ENCODE measurements at regions not wholly inside any gene's neighbourhood (a gene's known extent, or its start where the extent isn't known, plus 50 kb on each side); places are given as distances from the start of the nearest gene placed in this dataset.

DNA sequence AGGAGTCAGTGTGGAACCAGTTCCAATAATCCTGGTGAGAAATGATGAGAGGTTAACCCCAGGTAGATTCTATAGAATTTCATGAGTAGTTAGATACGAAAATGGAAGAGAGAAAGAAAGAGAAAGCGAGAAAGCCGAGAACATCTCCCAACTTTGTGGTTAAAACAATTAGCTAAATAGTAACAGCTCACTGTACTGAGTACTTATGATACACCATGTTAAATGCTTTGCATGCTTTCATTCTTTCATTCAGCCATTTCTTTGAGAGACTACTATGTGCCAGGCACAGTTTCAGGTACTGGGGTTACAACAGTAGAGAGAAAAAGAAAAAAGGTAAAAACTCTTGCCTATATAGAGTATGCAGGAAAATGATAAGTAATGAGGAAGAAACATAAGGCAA lies 109.7 kb upstream of the SYT6 start:
- H3K27ac ChIP-seq (replicated peaks in 1 of 4) = no peak overlapping the region
- WGBS = 85% methylated on average over 3 of the region's 3 CpGs
- peaks cover 0 to 24% (median 0%) of the 10 kb centered on the region in 4 donors for H3K27me3 ChIP-seq
- TF ChIP-seq, protein P1, sequence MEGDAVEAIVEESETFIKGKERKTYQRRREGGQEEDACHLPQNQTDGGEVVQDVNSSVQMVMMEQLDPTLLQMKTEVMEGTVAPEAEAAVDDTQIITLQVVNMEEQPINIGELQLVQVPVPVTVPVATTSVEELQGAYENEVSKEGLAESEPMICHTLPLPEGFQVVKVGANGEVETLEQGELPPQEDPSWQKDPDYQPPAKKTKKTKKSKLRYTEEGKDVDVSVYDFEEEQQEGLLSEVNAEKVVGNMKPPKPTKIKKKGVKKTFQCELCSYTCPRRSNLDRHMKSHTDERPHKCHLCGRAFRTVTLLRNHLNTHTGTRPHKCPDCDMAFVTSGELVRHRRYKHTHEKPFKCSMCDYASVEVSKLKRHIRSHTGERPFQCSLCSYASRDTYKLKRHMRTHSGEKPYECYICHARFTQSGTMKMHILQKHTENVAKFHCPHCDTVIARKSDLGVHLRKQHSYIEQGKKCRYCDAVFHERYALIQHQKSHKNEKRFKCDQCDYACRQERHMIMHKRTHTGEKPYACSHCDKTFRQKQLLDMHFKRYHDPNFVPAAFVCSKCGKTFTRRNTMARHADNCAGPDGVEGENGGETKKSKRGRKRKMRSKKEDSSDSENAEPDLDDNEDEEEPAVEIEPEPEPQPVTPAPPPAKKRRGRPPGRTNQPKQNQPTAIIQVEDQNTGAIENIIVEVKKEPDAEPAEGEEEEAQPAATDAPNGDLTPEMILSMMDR (IDR thresholded peaks at IDR 0.05) = no peak
- no peak for DNase-seq (ENCODE audit: extremely low spot score)
- H3K4me1 ChIP-seq = peaks cover 0 to 3% (median 0%) of the 10 kb centered on the region in 4 donors
- intact Hi-C loops (cut with DNase I) = no loop called here
- no peaks in the 10 kb centered on the region for H3K9me3 ChIP-seq
- no peak overlapping the region for H3K4me3 ChIP-seq
- no peaks in the 10 kb centered on the region for H3K36me3 ChIP-seq

DNA sequence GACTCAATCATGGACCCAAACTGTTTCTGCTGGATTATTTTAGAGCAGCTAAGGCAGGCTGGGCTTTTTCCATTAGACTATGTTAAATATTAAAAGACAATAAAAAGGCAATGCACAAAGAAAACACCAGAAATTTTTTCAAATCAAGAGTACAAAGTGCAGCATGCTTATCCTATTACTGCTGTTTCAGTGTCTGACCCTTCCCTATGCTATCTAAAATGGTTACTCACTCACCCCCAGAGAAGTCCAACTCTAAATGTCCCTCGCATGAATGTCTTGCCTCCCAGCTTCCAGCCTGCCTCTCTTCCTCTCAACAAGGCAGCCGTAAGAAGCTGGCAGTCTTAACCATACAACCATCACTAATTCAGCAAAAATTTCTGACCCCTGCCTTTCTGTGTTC lies 108.7 kb upstream of the SYT6 start:
- WGBS = 62% methylated on average over 2 of the region's 2 CpGs
- no peaks in the 10 kb centered on the region for H3K9me3 ChIP-seq

DNA sequence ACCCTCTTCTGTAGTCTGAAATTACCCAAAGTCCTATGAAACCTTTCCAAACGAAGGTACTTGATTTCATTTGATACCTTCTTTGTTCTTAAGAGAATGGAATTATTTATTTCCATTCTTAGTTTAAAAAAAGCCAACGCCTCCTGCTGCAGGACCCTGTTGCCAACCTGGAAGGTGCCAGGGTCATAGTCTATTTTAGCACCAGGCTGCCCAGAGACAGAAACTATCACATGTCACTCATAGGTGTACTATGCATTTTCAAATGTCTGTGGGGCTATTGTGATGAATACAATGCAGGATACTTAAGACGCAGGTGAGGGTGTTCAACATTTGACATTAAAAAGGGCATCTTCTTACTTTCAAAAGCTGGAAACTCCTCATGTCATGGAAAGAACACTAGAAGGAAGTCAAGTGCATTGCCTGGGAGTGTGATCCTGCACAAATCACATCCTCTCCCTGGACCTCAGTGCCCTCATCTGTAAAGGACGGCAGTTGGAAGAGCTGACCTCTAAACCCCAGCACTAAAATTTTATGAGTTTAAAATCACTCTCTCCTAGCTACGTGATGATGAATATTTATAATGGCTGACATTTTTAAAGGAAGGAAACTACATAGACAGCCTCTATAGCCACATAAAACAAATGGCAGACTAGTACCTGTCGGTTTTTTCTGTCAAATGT lies 107.3 kb upstream of the SYT6 start:
- TF ChIP-seq, protein P1 (IDR thresholded peaks at IDR 0.05) = no peak
- TF ChIP-seq EP300 (IDR thresholded peaks at IDR 0.05) (no peak), POLR2A (IDR thresholded peaks at IDR 0.05; ENCODE audit: low read depth) (no peak), POLR2AphosphoS5 (IDR thresholded peaks at IDR 0.05) (no peak)
- H3K4me3 ChIP-seq = no peak overlapping the region
- intact Hi-C loops (cut with DNase I) = no loop called here
- no peak overlapping the region for H3K27ac ChIP-seq (replicated peaks in 1 of 4)
- peaks cover 0 to 24% (median 0%) of the 10 kb centered on the region in 4 donors for H3K27me3 ChIP-seq
- peak; percentile 2 for DNase-seq (ENCODE audit: extremely low spot score)
- peaks cover 0 to 3% (median 0%) of the 10 kb centered on the region in 4 donors for H3K4me1 ChIP-seq
- WGBS = 73% methylated on average over 6 of the region's 6 CpGs
- H3K9me3 ChIP-seq = no peaks in the 10 kb centered on the region
- H3K36me3 ChIP-seq = no peaks in the 10 kb centered on the region

More for the DNA sequence above, 108.7 kb upstream of the SYT6 start:
- peaks cover 0 to 3% (median 0%) of the 10 kb centered on the region in 4 donors for H3K4me1 ChIP-seq
- H3K27ac ChIP-seq (replicated peaks in 1 of 4) = no peak overlapping the region
- intact Hi-C loops (cut with DNase I) = no loop called here
- TF ChIP-seq POLR2AphosphoS5 (IDR thresholded peaks at IDR 0.05) = no peak
- TF ChIP-seq, protein P1 (IDR thresholded peaks at IDR 0.05) = no peak
- TF ChIP-seq POLR2A (IDR thresholded peaks at IDR 0.05; ENCODE audit: low read depth) = no peak
- TF ChIP-seq EP300 (IDR thresholded peaks at IDR 0.05) = no peak
- DNase-seq (ENCODE audit: extremely low spot score) = peak; percentile 62
- peaks cover 0 to 24% (median 0%) of the 10 kb centered on the region in 4 donors for H3K27me3 ChIP-seq
- H3K4me3 ChIP-seq = no peak overlapping the region
- H3K36me3 ChIP-seq = no peaks in the 10 kb centered on the region

DNA sequence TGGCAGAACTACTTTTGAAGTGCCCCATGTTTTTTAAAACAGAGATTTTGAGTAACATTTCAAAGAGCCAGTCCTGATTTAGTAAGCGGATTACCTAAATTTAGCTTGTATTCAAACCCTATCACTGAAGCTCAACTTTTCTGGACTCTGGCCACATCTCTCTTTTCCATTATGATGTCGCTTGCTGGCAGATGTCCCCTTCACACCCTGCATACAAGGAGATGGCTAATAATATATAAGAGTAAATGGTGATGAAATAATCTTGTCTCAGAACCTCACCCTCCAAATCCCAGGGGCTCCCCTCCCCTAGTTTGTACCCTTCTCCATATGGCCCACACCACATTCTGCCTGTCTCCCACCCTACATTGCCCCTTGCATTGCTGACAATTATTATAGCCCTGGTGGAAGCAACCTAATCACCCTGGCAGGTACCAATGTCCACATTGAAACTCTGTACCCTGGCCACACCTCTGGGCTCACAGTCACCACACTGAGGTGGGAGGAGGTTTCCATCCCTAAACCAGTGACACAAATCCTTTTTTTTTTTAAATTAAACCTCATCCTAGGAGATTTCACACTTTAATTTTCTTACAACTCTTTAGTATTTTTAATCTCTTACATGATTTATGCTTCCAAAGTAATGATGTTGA lies 106.0 kb upstream of the SYT6 start:
- Histone ChIP-seq H3K27ac (replicated peaks in 1 of 4) (no peak overlapping the region), H3K27me3 (peaks cover 0 to 24% (median 0%) of the 10 kb centered on the region in 4 donors), H3K4me3 (no peak overlapping the region), H3K4me1 (peaks cover 0 to 3% (median 0%) of the 10 kb centered on the region in 4 donors), H3K9me3 (peaks cover 0 to 12% (median 5%) of the 10 kb centered on the region in 4 donors), H3K36me3 (no peaks in the 10 kb centered on the region)
- WGBS = 52% methylated on average over 2 of the region's 2 CpGs
- TF ChIP-seq EP300 (IDR thresholded peaks at IDR 0.05) = no peak
- no peak for TF ChIP-seq POLR2A (IDR thresholded peaks at IDR 0.05; ENCODE audit: low read depth)
- TF ChIP-seq, protein P1 (IDR thresholded peaks at IDR 0.05) = no peak
- intact Hi-C loops (cut with DNase I) = no loop called here
- DNase-seq (ENCODE audit: extremely low spot score) = peak; percentile 77

Data from esophagus muscularis mucosa (tissue), 4 donors.